ENCODE measurements at regions not wholly inside any gene's neighbourhood (a gene's known extent, or its start where the extent isn't known, plus 50 kb on each side); places are given as distances from the start of the nearest gene placed in this dataset.

DNA sequence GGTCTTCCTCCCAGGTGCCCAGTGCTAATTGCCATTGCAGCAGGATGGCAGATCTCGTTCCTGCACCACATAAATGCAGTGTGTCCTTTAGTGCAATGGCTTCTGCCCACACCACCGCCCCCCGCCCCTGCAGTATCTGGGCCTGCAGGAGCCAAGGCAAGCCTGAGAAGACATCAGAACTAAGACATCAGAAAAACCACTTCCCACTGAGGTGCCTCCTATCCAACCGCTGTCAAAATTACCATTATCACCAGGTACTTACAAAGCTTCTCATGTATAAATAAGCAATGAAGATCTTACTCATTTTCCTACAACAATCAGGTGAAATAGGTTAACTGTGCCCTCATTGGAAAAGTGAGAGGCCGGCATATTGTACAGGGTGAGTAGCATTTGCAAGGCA, 228.8 kb downstream of the FBXO15 start:
- Histone ChIP-seq H3K27me3 (no peaks in the 10 kb centered on the region), H3K4me3 (replicated peaks in 1 of 3) (no peak overlapping the region), H3K4me1 (no peaks in the 10 kb centered on the region), H3K36me3 (no peaks in the 10 kb centered on the region), H3K9me3 (no peaks in the 10 kb centered on the region), H3K27ac (no peak overlapping the region)
- TF ChIP-seq POLR2A (IDR thresholded peaks at IDR 0.05) (no peak), CTCF (IDR thresholded peaks at IDR 0.05) (no peak)
- intact Hi-C loops (cut with DNase I) = no loop called here
- no peak for DNase-seq
- WGBS, 2 donors = 84 to 86% methylated on average over 5 of the region's 5 CpGs

DNA sequence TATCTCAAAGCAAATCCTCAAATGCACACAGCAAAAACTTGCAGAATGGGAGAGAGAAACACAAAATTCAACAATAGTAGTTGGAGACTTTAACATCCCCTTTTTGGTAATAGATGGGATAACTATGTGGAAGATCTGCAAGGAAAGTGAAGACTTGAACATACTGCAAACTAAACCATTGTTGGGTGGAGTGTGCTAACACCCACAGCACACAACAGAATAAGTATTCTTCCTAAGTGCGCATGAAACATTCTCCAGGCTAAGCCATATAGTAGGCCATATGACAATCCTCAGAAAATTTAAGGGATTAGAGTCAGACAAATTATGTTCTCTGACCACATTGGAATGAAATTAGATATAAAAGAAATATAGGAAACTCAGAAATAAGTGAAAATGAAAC, 230.6 kb downstream of the FBXO15 start:
- no peak overlapping the region for H3K27ac ChIP-seq
- intact Hi-C loops (cut with DNase I) = no loop called here
- H3K4me1 ChIP-seq = no peaks in the 10 kb centered on the region
- 94 to 97% methylated on average over 1 of the region's 1 CpG for WGBS, 2 donors
- no peak for DNase-seq
- H3K4me3 ChIP-seq (replicated peaks in 1 of 3) = no peak overlapping the region
- H3K36me3 ChIP-seq = no peaks in the 10 kb centered on the region
- TF ChIP-seq CTCF (IDR thresholded peaks at IDR 0.05) = no peak
- no peak for TF ChIP-seq POLR2A (IDR thresholded peaks at IDR 0.05)
- H3K9me3 ChIP-seq = no peaks in the 10 kb centered on the region
- no peaks in the 10 kb centered on the region for H3K27me3 ChIP-seq

- 89 to 92% methylated on average over 8 of the region's 8 CpGs for WGBS, 2 donors
- Histone ChIP-seq H3K9me3 (no peaks in the 10 kb centered on the region), H3K36me3 (no peaks in the 10 kb centered on the region), H3K27ac (no peak overlapping the region), H3K4me1 (no peaks in the 10 kb centered on the region), H3K27me3 (no peaks in the 10 kb centered on the region), H3K4me3 (replicated peaks in 1 of 3) (no peak overlapping the region)
- TF ChIP-seq POLR2A (IDR thresholded peaks at IDR 0.05) = no peak
- no peak for TF ChIP-seq CTCF (IDR thresholded peaks at IDR 0.05)
- intact Hi-C loops (cut with DNase I) = no loop called here
- DNase-seq = no peak
Measured at GRCh38 chr18:73913505-73913904, 234.1 kb downstream of the FBXO15 start.

DNA sequence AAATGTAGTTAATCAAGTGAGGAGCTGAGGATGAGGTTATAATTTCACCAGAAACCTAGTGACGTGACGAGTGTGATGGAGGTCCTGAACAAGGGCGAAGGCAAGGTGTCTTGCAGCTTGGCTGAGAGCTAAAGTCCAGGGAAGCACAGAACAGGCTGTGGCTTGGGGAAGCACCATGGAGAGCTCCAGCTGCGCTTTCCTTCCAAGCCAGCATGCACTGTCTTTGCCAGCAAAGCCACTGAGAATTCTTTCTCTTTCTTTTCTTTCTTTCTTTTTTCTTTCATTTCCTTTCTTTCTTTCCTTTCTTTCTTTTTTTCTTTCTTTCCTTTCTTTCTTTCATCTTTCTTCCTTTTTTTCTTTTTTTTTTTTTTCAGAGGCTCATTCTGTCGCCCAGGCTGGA, 239.3 kb downstream of the FBXO15 start:
- no peaks in the 10 kb centered on the region for H3K36me3 ChIP-seq
- no peaks in the 10 kb centered on the region for H3K9me3 ChIP-seq
- H3K27me3 ChIP-seq = no peaks in the 10 kb centered on the region
- 49 to 50% methylated on average over 5 of the region's 5 CpGs for WGBS, 2 donors
- no peaks in the 10 kb centered on the region for H3K4me1 ChIP-seq
- no peak overlapping the region for H3K4me3 ChIP-seq (replicated peaks in 1 of 3)
- no peak for DNase-seq
- TF ChIP-seq CTCF (IDR thresholded peaks at IDR 0.05) = no peak
- intact Hi-C loops (cut with DNase I) = no loop called here
- H3K27ac ChIP-seq = no peak overlapping the region

- H3K36me3 ChIP-seq = no peaks in the 10 kb centered on the region
- intact Hi-C loops (cut with DNase I) = no loop called here
- no peaks in the 10 kb centered on the region for H3K4me1 ChIP-seq
- TF ChIP-seq POLR2A (IDR thresholded peaks at IDR 0.05) (no peak), CTCF (IDR thresholded peaks at IDR 0.05) (no peak)
- H3K4me3 ChIP-seq (replicated peaks in 1 of 3) = no peak overlapping the region
- no peaks in the 10 kb centered on the region for H3K27me3 ChIP-seq
- H3K27ac ChIP-seq = no peak overlapping the region
- no peak for DNase-seq
- H3K9me3 ChIP-seq = no peaks in the 10 kb centered on the region
- WGBS, 2 donors = 68 to 72% methylated on average over 4 of the region's 4 CpGs
Measured at GRCh38 chr18:73901566-73901965, 246.1 kb downstream of the FBXO15 start.

Data from thyroid gland (tissue), 4 donors.